ENCODE measurements at regions not wholly inside any gene's neighbourhood (a gene's known extent, or its start where the extent isn't known, plus 50 kb on each side); places are given as distances from the start of the nearest gene placed in this dataset.

DNA sequence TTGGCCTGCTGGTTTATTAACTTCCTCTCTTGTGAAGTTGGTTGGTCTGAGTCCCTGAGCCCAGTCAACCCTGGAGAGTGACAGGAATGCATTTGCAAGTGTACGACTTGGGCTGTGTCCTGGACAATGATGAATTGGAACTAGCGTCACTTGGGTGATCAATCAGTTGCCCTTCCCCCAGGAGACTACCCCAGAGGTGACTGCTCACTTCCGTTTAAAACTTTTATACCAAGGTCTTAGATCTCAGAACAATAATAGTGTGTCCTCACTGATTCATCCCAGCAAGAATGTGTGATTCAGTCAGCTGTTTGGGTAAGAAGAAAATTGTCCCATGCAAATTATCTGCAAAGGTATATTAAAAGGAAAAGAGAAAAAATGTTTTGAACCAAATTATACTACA, 102.9 kb upstream of the ARMC3 start:
- no peak for TF ChIP-seq CTCF (IDR thresholded peaks at IDR 0.05)
- TF ChIP-seq POLR2AphosphoS5 (IDR thresholded peaks at IDR 0.05): no peak
